Astrocyte of the spinal cord (primary cell): ENCODE measurements at regions not wholly inside any gene's neighbourhood (a gene's known extent, or its start where the extent isn't known, plus 50 kb on each side); places are given as distances from the start of the nearest gene placed in this dataset.

Source experiments
- DNase-seq: peaks from one replicate; pipeline ENCODE4 v3.0.0; 2011; ENCODE audit warnings: low read depth, low spot score
- H3K4me3 ChIP-seq: 2 replicates; pipeline ENCODE4 v1.5.1; 2011; ENCODE audit warnings: low read depth, mild to moderate bottlenecking, low read length, moderate library complexity
- CTCF ChIP-seq: IDR thresholded peaks from 2 replicates; pipeline ENCODE4 v1.5.1; 2012; ENCODE audit warnings: low read depth, mild to moderate bottlenecking, low read length, inconsistent platforms
- in situ Hi-C: cut with HindIII; loops from 2 replicates; pipeline ENCODE4 v1.10.0; 2017; ENCODE audit warnings: low sequenced_read_pairs

- in situ Hi-C loops = no loop called here
- no peak overlapping the region for H3K4me3 ChIP-seq
- TF ChIP-seq CTCF = no peak
- no peak for DNase-seq
These were observed 298.4 kb downstream of the TLE1 start for GRCh38 chr9:81390792-81391456.

GRCh38 chr9:81389569-81389993 is 299.8 kb downstream of the TLE1 start:
- TF ChIP-seq CTCF = no peak
- H3K4me3 ChIP-seq = no peak overlapping the region

GRCh38 chr9:81388831-81389230 is 300.5 kb downstream of the TLE1 start:
- no peak overlapping the region for H3K4me3 ChIP-seq

More at GRCh38 chr9:81389569-81389993, 299.8 kb downstream of the TLE1 start:
- in situ Hi-C loops = no loop called here
- DNase-seq = peak; percentile 97

GRCh38 chr9:81387360-81388106 is 301.8 kb downstream of the TLE1 start:
- no peak for DNase-seq
- in situ Hi-C loops = no loop called here
- H3K4me3 ChIP-seq = no peak overlapping the region
- TF ChIP-seq CTCF = no peak

More at GRCh38 chr9:81388831-81389230, 300.5 kb downstream of the TLE1 start:
- TF ChIP-seq CTCF = no peak
- no peak for DNase-seq
- in situ Hi-C loops = no loop called here

GRCh38 chr9:81384911-81385310 is 304.4 kb downstream of the TLE1 start:
- H3K4me3 ChIP-seq = no peak overlapping the region

GRCh38 chr9:81382281-81382680 is 307.1 kb downstream of the TLE1 start:
- in situ Hi-C loops = no loop called here
- DNase-seq = no peak
- H3K4me3 ChIP-seq = no peak overlapping the region
- no peak for TF ChIP-seq CTCF

More at GRCh38 chr9:81384911-81385310, 304.4 kb downstream of the TLE1 start:
- DNase-seq = no peak
- in situ Hi-C loops = no loop called here
- no peak for TF ChIP-seq CTCF
